Colon (tissue), 2 donors: ENCODE measurements at regions not wholly inside any gene's neighbourhood (a gene's known extent, or its start where the extent isn't known, plus 50 kb on each side); places are given as distances from the start of the nearest gene placed in this dataset.

Source experiments
- FAIRE-seq: peaks from 2 replicates; lab custom pipeline; 2012; peaks lifted over from hg19 to GRCh38; lab: Jason Lieb, UNC
- donor health status: control.
- donor health status: control.

DNA sequence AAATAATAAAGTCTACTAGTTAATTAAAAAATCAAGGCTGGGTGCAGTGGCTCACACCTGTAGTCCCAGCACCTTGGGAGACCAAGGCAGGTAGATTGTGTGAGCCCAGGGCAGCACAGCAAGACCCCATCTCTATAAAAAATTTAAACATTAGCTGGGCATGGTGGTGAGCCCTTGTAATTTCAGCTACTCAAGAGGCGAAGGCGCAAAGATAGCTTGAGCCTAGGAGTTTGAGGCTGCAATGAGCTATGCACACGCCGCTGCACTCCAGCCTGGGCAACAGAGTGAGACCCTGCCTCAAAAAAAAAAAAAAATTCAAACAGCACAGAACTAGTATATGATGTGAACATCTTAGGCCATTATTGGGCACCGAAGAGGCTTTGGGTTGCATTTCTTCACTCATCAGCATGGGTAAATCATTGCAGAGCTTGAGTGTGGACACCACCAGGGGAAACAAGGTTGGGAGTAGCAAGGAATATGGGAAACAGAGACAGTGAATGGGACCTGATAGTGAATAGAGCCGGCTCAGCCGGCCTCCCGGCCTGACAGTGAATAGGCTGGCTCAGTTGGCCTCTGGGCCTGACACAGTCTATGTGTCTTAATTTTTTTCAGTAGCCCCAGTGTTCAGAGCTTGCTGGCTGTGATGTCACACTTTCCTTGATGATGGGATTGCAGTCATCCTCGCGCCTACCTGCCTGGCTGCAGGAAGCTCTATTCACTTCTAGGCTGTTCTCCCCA, 89.1 kb upstream of the ERRFI1 start:
- FAIRE-seq: no peak

DNA sequence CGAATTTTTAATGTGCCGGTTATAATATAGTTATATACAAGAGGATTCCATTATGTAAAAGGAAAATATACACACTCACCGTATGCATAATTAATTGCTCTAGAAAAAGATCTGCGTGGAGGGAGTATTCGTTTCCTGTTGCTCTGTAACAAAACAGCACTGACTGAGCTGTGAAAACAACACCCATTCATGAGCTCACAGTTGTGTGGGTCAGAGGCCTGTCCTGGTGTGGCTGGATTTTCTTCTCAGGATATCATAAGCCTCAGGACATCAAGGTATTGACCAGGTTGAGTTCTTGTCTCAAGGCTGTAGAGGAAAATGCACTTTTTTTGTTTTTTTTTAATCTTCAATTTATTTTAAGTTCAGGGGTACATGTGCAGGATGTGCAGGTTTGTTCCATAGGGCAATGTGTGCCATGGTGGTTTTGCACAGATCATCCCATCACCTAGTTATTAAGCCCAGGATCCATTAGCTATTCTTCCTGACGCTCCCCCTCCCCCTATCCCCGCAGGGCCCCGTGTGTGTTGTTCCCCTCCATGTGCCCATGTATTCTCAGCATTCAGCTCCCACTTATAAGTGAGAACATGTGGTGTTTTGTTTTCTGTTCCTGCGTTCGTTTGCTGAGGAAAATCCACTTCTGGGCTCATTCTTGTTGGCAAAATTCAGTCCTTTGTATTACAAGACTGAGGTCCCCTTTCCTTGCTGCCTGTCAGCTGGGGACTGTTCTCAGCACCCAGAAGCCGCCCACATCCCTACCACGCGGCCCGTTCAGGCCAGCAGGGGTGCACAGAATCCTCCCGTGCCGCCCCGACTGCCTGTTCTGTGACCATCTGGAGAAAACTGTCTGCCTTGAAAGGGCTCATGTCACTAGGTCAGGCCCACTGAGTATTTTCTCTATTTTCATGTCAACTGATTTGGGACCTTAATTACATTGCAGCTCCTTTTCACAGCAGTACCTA, 87.4 kb upstream of the ERRFI1 start:
- FAIRE-seq: no peak

DNA sequence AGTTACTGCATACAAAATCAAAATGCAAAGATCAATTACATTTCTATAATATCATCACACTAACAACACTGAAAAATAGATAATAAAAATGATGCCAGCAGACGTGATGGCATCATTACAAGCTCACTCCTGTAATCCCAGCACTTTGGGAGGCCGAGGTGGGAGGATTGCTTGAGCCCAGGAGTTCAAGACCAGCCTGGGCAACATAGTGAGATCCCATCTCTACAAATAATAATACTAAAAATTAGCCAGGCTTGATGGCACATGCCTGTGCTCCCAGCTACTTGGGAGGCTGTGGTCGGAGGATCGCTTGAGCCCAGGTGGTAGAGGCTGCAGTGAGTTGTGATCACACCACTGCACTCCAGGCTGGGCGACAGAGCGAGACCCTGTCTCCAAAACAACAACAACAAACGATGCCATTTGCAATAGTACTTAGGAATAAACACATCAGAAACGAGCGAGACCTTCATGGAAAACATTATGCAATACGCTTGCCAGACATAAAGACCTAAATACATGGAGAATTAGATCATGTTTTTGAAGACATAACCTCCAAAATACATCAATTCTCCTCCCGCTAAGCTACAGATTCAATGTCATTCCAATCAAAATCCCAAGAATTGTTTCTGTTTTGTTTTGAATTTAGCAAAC, 86.6 kb upstream of the ERRFI1 start:
- FAIRE-seq: no peak

DNA sequence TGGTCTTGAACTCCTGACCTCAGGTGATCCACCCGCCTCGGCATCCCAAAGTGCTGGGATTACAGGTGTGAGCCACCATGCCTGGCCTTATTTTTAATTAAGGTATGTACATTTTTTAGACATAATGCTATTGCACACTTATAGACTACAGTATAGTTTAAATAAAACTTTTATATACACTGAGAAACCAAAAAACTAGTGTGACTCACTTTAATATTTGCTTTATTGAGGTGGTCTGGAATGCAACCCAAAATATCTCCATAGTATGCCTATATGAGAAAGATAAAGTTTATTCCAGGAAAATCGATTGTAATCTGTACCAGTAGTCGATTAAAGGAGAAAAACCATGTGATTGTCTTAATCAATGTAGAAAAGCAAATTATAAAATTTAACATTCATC, 85.5 kb upstream of the ERRFI1 start:
- no peak for FAIRE-seq

DNA sequence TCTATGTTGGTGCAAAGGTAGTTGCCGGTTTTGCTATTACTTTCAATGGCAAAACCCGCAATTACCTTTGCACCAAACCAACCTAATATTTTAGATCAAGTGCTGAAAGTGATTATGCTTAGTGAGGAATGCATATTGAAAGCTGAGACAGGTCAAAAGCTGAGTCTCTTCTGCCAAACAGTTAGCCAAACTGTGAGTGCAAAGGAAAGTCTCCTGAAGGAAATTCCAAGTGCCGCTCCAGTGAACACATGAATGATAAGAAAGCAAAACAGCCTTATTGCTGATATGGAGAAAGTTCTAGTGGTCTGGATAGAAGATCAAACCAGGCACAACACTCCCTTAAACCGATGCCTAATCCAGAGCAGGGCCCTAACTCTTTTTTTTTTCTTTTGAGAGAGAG, 83.1 kb upstream of the ERRFI1 start:
- FAIRE-seq: no peak

DNA sequence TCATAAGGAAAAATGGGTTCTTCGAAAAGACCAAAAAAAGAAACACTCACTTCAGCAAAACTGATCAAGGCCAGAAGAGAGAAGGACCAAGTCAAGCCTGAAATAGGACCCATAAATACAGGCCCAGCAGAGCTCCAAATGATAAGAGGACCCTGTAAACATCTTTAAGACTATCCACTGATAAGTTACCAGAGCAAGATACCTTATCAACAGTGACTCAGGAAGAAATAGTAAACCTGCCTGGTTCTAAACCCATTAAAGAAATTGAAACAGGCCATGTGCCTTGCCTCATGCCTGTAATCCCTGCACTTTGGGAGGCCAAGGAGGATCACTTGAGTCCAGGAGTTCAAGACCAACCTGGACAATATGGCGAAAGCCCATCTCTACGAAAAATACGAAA, 81.8 kb upstream of the ERRFI1 start:
- no peak for FAIRE-seq

DNA sequence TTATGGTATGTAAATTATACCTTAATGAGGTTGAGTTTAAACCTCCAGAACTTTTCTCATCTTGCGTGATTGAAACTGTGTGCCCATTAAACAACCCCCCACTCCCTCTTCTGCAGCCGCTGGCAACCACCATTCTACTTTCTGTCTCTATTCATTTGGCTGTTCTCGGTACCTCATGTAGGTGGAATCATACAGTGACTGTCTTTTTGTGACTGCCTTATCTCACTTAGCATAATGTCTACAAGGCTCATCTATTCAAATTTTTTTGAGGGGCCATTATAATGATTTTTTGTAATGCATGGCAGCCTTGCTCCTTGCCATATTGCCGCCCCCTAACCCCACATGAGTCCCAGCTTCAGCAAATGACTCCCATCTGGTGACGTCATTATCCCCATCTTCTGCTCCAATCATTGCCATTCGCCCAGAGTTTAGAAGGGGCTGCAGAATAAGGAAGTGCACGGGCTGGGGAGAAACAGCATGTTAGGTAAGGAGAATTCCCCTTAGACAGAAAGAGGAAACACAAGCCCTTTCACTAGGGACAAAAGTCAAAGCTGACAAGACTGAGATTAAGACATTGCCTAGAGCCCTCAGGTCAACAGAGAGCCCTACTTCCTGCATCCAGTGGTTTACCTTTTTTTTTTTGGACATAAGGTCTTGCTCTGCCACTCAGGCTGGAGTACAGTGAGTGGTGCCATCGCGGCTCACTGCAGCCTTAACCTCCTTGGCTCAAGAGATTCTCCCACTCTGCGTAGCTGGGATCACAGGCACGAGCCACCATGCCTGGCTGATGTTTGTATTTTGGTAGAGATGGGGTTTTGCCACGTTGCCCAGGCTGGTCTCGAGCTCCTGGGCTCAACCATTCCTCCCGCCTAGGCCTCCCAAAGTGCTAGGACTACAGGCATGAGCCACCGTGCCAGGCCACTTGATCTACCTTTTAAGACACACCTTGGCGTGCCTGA, 78.4 kb upstream of the ERRFI1 start:
- FAIRE-seq: no peak

DNA sequence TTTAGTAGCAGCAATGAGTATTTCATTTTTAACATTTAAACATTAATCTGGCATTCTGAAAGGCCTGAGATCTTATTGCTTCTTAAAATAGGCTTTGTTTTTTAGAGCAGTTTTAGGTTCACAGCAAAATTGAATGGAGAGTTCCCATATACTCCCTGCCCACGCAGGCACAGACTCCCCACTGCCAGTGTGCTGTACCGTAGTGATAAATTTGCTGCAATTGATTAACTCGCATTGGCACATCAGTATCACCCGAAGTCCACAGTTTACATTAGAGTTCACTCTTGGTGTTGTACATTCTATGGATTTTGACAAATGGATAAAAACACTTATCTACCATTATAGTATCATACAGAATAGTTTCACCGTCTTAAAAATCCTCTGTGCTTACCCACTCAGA, 71.8 kb upstream of the ERRFI1 start:
- no peak for FAIRE-seq

DNA sequence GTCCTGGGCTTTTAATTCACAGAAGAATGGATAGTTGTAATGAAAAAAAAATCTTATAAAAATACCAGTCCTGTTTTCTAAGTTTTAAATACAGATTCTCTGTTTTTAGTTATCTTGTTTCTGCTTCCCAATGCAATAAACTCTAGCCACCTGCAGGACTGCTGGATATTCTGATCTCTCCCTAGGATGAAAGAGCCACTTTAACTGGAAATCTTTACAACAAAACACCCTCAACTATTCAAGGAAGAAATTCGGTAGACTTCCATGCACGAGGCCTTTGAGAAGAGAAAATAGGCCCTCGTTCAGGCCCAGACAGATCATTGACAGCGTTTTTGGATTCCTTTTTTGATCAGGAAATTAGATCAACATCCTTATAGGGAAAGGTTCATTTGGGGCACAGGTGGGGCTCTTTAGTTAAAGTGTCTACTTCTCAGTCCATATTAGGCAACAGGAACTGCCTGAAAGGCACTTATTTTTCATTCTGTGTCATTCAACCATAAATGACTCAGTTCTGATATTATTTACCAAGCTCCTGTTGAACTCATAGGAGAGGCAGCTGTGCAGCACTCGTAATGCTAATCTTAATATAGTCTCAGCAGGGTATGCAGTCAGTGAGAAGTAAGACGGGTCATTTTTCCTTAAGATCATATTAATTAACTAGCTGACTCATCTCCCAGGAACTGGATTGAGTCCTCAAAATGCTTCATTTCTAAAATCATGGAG, 71.1 kb upstream of the ERRFI1 start:
- FAIRE-seq: no peak

DNA sequence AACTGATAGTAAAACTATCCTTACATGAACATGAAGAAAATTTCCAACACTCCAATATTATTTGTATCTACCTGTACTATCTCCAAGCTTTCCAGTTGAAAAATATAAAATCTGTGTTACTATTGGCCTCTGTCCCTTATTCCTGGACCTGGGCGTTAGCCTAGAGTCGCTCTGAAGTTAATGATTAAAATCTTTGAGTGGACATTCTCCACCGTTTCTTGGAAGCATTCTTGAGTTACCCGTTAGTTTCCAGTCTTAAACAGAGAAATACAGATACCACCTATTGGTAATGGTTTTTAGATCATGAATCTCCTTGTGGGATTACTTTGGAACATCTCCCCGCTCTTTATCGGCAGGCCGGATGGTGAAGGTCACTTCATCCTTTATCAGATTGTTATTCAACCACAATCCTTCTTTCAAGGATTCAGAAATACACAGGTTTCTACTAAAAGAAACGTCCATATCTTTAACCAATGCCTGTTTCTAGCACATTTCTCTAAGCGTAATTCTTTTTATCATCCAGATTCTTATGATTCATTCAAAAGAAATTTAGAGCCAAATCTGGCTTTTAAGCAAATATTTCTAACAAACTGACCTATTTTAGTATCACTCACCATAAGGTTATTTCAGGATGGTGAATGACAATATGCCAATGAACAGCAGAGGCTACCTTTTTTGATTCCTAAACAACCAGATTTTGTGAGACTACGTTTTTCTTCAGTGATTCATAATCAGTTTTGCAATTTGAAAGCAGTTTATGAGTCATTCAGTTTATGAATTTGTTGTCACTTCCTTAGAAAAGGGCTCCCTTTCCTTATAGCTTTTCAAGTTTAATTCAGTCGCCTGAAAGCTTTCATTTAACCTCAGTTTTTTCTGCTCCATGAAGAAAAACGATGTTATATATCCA, 70.2 kb upstream of the ERRFI1 start:
- no peak for FAIRE-seq

DNA sequence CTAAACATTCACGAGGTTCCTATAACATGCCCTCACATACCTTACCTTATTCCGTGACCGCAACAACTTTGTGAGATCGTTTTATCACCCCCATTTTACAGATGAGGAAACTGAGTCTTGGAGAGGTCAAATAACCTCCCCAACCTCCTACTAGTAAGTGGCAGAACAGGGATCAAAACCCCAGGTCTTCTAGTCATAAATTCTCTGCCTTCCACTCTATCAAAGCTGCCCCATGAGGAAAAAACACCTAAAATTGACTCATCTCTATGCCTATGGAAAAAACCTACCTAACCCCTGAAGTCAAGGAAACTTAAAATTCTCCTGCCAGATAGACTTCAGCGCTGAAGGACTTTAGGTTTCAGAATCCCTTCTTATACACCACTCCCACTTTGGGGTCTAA, 69.5 kb upstream of the ERRFI1 start:
- no peak for FAIRE-seq

DNA sequence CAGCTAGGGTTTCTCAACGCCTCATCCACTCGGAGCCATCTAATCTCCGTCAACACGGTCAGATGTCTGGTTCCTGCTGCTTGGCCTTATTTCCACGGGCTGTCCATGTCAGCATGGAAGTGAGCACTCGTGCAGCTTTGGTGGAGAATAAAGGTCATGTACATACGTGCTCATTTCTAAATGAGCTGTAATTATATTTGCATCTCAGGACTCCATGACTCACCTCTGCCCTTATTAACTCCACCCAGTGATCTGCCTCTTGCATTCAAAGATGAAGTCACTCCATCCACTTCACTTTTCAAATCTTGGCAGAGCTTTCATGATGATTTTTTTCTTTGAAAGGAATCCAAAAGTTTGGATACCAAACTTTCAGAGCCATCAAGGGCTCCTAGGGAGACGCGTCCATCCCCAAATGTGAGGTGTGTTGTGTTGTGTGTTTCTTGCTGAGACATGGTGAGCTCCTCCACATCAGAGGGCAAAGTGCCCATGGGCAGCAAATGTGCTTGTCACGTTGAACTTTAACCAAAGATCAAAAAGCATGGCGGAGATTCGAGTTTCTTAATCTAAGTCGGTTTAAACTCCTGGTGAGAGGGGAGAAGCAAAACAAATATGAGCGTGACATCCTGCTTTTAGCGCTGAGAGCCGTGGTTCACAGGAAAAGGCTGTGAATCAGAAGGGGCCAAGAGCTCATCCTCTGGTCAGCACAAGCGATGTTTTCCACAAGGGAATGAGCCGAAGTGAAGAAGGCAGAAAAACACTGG, 68.6 kb upstream of the ERRFI1 start:
- FAIRE-seq: no peak

DNA sequence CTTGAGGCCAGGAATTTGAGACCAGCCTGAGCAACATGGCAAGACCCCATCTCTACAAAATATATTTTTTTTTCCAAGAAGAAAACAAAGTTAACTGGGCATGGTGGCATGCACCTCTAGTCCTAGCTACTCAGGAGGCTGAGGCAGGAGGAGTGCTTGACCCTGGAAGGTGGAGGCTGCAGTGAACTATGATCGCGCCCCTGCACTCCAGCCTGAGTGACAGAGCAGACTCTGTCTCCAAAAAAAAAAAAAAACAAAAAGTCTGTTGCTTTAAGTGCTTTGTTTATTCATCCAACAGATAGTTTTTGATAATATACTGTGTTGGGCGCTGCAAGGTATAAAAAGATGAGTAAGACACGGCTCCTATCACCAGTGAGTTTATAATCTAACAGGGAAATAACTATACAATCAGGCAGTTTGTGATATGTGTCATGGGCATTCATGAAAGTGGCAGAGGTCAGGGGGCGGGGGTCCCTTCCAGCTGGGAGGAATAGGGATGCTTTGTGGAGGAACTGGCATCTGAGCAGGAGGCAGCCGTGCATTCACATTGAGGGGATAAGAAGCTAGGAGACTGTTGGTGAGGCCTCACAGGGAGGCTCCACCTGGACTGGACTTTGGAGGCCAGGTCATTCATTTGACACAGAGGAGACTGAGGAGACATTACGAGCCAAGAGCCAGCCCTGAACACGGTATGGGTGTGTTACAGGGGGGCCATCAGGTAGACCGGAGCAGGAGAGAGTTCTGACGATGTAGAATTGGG, 67.3 kb upstream of the ERRFI1 start:
- FAIRE-seq: no peak

DNA sequence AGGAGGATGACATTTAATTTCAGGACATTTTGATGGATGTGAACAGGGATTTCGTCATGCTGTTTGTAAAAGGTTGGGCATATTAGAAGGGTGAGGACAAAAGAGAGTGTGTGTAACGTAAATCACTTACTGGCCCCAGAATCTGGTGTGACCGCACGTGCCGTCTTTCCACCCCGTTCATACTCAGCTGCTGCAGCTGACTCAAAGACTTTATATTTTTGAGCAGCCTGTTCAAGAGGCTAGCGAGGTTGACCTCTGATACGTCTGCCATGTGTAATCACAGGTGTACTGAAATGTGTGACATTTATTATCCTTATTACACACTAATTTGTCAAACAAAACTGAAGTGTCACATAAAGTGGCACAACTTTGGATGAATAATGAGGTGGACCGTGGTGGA, 66.5 kb upstream of the ERRFI1 start:
- FAIRE-seq: no peak

DNA sequence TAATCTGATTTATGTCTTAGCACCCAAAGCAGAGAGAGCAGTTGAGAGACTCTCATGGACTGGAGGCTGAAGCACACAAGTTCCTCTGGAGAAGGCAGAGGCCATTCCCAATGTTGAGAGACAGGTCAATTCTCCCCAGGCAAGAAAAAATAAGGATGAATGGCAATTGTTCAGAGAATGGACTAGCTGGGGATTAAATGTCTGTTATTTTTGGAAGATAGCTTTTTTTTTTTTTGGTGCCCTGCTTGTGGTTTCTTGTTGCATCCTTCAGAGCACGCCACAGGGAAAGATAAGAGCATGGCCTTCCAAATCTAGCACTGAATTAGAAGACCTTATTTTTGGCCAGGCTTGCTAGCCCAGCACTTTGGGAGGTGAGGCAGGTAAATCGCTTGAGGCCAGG, 65.6 kb upstream of the ERRFI1 start:
- no peak for FAIRE-seq

DNA sequence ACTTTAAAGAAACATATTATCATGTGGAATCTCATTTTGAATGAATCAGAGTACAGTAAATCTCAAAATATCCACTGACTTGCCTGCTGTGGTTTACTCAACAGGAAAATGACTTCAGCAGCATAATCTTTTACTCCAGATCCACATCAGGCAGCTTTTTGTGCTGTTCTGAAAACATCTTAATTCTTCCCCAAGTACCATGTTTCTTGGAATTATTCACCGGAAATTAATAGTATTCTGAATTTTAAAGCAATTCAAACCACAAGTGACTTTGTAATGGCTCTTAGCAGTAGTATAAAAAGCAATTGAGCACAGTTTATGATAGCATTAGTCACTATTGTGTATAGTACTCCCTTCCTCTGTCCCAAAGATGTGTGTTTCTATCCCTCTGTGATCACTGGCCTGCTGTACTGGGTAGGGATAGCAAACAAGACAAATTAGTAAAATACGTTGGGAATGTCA, 64.2 kb upstream of the ERRFI1 start:
- no peak for FAIRE-seq

DNA sequence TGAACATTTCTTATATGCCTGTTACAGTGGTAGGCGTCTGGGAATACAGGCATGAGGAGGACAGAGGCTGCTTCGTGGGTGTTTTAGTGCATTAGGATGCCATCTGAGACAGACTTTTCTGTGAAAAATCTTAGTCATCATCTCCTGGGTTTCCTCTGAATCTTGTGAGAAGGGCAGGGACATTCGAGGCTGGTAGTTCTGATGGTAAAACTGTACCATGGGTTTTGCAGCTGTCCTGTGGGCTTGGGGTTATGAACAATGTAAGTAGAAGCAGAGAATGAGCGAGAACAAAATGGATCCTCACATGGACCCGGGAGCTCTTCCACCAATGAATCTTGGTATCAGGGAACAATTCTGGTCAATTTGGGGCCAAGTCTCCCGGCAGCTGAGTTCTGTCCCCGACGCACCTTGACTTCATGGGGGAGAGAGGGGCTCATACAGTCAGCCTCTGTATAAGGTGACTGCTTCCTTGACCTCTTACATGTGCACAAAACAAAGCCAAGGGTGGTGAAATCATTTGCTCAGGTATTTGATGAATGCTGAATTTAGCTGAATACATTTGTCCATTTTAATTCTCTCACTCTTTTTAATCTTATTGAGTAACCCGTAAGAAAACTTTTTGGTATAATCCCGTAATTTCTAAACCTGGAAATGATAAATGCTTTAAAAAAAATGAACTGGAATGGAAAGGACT, 63.6 kb upstream of the ERRFI1 start:
- FAIRE-seq: no peak

DNA sequence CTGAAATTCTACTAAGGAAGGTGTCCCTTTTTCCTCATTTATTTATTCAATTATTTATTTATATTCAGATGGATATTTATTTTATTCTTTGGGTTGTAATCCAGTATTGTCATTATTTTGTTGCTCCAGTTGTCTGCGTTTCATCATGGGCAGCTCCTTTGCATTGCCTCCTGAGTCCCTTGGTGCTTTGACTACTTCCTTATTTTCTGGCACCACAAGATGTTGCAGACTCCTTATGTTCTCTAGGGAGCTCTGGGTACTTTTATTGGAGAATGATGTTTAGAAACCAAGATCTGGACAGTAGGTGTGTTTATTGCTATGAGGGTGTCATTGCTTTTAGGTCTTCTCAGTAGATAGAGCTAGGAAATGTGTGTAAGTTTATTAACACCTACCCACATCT, 59.9 kb upstream of the ERRFI1 start:
- no peak for FAIRE-seq
